ENCODE measurements at regions not wholly inside any gene's neighbourhood (a gene's known extent, or its start where the extent isn't known, plus 50 kb on each side); places are given as distances from the start of the nearest gene placed in this dataset.

GRCh38 chr11:31996159-31996881 is 94.6 kb upstream of the RCN1 start:
- WGBS, 10 experiments, result 53 to 96% (median 89%) methylated on average over 2 to 6 of the region's 7 CpGs; no CpG with 5 or more reads in 1 of the 10 experiments
- Histone ChIP-seq H3K4me1 (replicated peaks in 1 of 2) (peaks cover 0 to 15% of the 10 kb centered on the region in 2 donors), H3K27ac (no peak overlapping the region), H3K4me3 (no peak overlapping the region)
- peak in 1 of 8 experiments; percentile 42 for ATAC-seq (replicated peaks in 6 of 8)
- in situ Hi-C loops (cut with MboI; ENCODE audit: low pct_unique_long_range_greater_than_20kb in 2 of 9, low sequenced_read_pairs in 9 of 9, unreplicated experiment in 9 of 9), result loop anchor here in 1 of 9 experiments (25.0 kb wide), 1 partner anchor 759 kb away; no protein-coding TSS in a partner anchor

DNA sequence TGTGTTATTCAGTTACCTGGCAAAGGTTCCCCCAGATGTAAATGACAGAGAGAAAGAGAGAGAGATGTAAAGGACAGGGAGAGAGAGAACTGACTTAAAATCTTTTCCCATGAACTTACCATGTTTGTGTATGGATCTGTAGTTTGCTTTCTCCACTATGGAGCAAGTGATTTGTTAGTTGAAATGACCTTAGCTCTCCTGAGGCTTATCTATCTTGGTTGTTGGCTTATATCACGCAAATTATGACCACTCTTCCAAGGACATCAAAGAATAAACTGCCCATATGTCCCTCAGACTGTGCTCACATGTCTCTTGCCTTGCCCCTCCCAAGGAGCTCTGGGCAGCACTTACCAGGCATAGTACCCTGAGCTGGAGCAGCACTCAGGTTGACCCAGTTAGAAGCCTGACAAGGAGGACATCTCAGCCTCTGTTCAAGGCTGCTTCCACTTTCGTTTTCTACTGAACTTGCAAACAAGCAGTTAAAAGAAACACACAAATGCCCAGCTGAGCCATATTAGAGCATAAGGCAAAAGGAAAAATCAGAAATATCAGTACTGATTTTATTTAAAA is 95.3 kb upstream of the RCN1 start:
- Histone ChIP-seq H3K4me1 (replicated peaks in 1 of 2) (peaks cover 0 to 15% of the 10 kb centered on the region in 2 donors), H3K27ac (no peak overlapping the region), H3K4me3 (no peak overlapping the region)
- WGBS, 10 experiments, result 0 to 86% (median 52%) methylated on average over 1 to 2 of the region's 2 CpGs; no CpG with 5 or more reads in 2 of the 10 experiments
- ATAC-seq (replicated peaks in 6 of 8), result peak in 7 of 8 experiments; percentile 45 to 87 (median 64)
- in situ Hi-C loops (cut with MboI; ENCODE audit: low pct_unique_long_range_greater_than_20kb in 2 of 9, low sequenced_read_pairs in 9 of 9, unreplicated experiment in 9 of 9), result loop anchor here in 1 of 9 experiments (25.0 kb wide), 1 partner anchor 758 kb away; no protein-coding TSS in a partner anchor

DNA sequence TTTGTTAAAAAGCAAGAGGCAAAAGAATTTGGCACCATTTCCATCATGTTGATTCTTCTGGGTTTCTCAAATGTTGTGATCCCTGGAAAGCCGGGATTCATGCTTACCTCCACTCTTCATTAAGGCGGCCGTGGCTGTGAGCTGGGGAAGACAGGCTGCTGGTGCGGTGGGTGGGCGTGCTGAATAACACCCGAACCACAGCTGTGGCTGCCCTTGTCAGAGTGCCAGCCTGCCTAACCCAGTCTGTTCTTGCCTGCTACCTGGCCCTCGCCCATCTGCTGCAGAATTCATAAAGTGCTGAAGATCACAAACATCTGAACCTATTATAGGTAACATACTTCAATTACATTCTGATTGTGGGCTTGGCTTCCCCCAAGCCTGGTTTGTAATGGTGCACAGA is 95.8 kb upstream of the RCN1 start:
- no peak for ATAC-seq (replicated peaks in 6 of 8)
- Histone ChIP-seq H3K4me3 (no peak overlapping the region), H3K27ac (no peak overlapping the region), H3K4me1 (replicated peaks in 1 of 2) (peaks cover 0 to 15% of the 10 kb centered on the region in 2 donors)
- in situ Hi-C loops (cut with MboI; ENCODE audit: low pct_unique_long_range_greater_than_20kb in 2 of 9, low sequenced_read_pairs in 9 of 9, unreplicated experiment in 9 of 9), result loop anchor here in 1 of 9 experiments (25.0 kb wide), 1 partner anchor 758 kb away; no protein-coding TSS in a partner anchor
- 54 to 90% (median 88%) methylated on average over 4 to 5 of the region's 7 CpGs; no CpG with 5 or more reads in 7 of the 10 experiments for WGBS, 10 experiments

DNA sequence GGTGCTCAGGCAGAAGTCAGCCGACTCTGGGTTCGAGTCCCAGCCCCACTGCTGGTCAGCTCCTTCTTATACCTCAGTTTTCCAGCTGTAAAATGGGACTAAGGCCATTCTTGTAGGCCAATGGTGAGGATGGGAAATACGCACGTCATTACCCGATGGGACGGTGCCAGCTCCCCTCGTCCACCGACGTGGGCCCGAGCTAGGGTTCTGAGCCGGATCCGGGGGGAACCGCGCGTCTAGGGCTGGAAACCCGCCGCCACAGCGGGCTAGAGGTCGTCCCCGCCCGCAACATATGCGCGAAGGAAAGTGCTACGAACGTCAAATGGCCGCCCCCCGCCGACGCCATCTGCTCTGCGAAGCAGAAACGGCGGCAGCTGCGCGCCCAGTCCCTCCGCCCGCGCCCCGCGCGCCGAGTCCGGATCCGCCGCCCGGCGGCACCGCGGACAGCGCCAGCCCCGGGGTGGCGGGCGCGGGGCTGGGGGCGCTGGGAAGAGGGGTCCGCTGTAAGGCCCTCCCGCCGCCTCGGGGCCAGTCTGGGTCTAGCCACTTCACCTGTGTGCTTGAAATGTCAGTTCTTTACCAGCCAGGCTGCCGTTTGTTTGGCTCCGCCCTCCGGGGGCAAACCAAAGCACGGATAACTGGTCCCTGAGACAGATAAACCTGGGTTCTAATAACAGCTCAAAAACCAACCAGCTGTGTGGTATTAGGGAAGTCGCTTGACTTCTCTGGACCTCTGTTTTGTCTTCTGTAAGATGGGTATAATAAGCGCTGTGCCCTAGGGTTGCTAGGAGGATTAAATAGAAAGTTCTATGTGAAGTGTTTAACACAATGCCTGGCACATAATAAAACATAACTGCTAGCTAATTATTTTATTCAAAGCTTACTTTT is 103.5 kb upstream of the RCN1 start:
- peak in 4 of 8 experiments; percentile 6 to 61 (median 32) for ATAC-seq (replicated peaks in 6 of 8)
- H3K4me1 ChIP-seq (replicated peaks in 1 of 2), result peaks cover 0 to 10% of the 10 kb centered on the region in 2 donors
- H3K27ac ChIP-seq, result no peak overlapping the region
- H3K4me3 ChIP-seq, result peak overlapping the region; percentile 10 to 23 (median 22)
- in situ Hi-C loops (cut with MboI; ENCODE audit: low pct_unique_long_range_greater_than_20kb in 2 of 9, low sequenced_read_pairs in 9 of 9, unreplicated experiment in 9 of 9), result loop anchor here in 1 of 9 experiments (25.0 kb wide), 1 partner anchor 750 kb away; no protein-coding TSS in a partner anchor
- 29 to 100% (median 40%) methylated on average over 1 to 11 of the region's 64 CpGs; no CpG with 5 or more reads in 4 of the 10 experiments for WGBS, 10 experiments

GRCh38 chr11:31986201-31986889 is 104.5 kb upstream of the RCN1 start:
- Histone ChIP-seq H3K27ac (no peak overlapping the region), H3K4me3 (no peak overlapping the region), H3K4me1 (replicated peaks in 1 of 2) (peaks cover 0 to 10% of the 10 kb centered on the region in 2 donors)
- 10 to 90% (median 82%) methylated on average over 1 to 8 of the region's 10 CpGs for WGBS, 10 experiments
- in situ Hi-C loops (cut with MboI; ENCODE audit: low pct_unique_long_range_greater_than_20kb in 2 of 9, low sequenced_read_pairs in 9 of 9, unreplicated experiment in 9 of 9), result loop anchor here in 1 of 9 experiments (25.0 kb wide), 1 partner anchor 749 kb away; no protein-coding TSS in a partner anchor
- no peak for ATAC-seq (replicated peaks in 6 of 8)

DNA sequence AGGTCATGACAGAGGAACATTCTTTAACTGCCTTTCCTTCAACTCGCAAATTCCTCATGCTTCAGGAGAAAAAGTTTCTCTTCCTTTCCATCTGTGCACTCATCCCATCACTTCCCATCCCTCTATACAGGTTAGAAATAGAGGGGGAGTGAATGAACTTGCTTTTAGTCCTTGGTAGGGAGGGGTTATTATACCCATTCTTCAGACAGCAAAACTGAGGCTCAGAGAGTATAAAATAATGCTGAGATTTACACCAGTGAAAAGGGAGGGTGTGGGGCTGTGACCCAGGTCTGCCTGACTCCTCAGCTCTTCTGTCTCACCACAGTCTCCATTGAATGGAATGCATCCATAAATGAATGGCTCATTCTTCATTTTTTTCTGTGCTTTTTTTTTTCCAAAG is 109.4 kb upstream of the RCN1 start:
- Histone ChIP-seq H3K4me3 (no peak overlapping the region), H3K27ac (no peak overlapping the region), H3K4me1 (replicated peaks in 1 of 2) (peaks cover 0 to 10% of the 10 kb centered on the region in 2 donors)
- in situ Hi-C loops (cut with MboI; ENCODE audit: low pct_unique_long_range_greater_than_20kb in 2 of 9, low sequenced_read_pairs in 9 of 9, unreplicated experiment in 9 of 9), result loop anchor here in 1 of 9 experiments (25.0 kb wide), 1 partner anchor 744 kb away; no protein-coding TSS in a partner anchor
- WGBS, 10 experiments, result 60 to 100% (median 100%) methylated on average over 1 of the region's 1 CpG; no CpG with 5 or more reads in 3 of the 10 experiments
- no peak for ATAC-seq (replicated peaks in 6 of 8)

- H3K4me1 ChIP-seq (replicated peaks in 1 of 2), result peaks cover 20 to 33% of the 10 kb centered on the region in 2 donors
- ATAC-seq (replicated peaks in 6 of 8), result no peak
- H3K27ac ChIP-seq, result no peak overlapping the region
- 40 to 100% (median 82%) methylated on average over 3 to 4 of the region's 4 CpGs; no CpG with 5 or more reads in 4 of the 10 experiments for WGBS, 10 experiments
- in situ Hi-C loops (cut with MboI; ENCODE audit: low pct_unique_long_range_greater_than_20kb in 2 of 9, low sequenced_read_pairs in 9 of 9, unreplicated experiment in 9 of 9), result loop anchor here in 1 of 9 experiments (25.0 kb wide), 1 partner anchor 740 kb away; no protein-coding TSS in a partner anchor
- H3K4me3 ChIP-seq, result no peak overlapping the region
These were observed 113.5 kb upstream of the RCN1 start for GRCh38 chr11:31977343-31977742.

DNA sequence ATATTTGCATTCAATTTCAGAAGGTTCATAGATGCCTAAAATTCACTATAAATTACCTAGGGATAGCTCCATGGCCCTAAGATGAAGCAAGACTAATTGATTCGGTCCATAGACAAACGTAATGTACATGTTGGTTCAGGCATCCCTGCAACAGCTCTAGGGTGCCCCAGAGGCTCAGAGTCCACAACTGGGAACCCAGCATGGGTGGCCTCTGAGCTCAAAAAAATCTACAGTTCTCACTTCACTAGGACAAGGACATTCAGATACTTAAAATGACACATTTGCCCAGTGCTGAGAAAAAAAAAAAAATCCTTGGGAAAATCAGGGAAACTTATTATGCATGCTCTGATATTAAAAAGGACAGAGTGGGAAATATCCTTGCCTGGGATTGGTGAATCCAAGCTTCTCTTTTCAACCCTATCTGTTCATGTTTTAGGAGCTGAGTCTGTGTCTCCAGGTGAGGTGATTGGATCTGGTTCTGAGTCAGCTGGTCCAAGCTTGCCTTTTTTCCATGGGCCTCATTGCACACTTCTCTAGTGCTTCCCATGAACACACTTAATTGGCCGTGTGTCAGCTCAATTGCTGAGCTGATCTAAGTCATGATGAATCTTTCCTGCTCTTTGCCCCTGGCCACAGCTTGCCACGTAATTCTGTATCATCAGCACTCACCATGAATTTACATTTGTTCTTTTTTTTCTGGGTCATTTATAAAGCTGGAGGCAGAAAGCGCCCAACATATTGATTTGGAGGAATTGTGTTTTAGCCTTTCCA is 116.3 kb upstream of the RCN1 start:
- peaks cover 20 to 35% of the 10 kb centered on the region in 2 donors for H3K4me1 ChIP-seq (replicated peaks in 1 of 2)
- peak overlapping the region; percentile 2 to 69 for H3K27ac ChIP-seq
- H3K4me3 ChIP-seq, result no peak overlapping the region
- ATAC-seq (replicated peaks in 6 of 8), result peak in 7 of 8 experiments; percentile 89 to 99 (median 97)
- in situ Hi-C loops (cut with MboI; ENCODE audit: low pct_unique_long_range_greater_than_20kb in 2 of 9, low sequenced_read_pairs in 9 of 9, unreplicated experiment in 9 of 9), result loop anchor here in 2 of 9 experiments (25.0 kb wide), 2 partner anchors 487 to 737 kb away; no protein-coding TSS in a partner anchor
- WGBS, 10 experiments, result 0 to 100% (median 21%) methylated on average over 1 to 3 of the region's 5 CpGs; no CpG with 5 or more reads in 1 of the 10 experiments

DNA sequence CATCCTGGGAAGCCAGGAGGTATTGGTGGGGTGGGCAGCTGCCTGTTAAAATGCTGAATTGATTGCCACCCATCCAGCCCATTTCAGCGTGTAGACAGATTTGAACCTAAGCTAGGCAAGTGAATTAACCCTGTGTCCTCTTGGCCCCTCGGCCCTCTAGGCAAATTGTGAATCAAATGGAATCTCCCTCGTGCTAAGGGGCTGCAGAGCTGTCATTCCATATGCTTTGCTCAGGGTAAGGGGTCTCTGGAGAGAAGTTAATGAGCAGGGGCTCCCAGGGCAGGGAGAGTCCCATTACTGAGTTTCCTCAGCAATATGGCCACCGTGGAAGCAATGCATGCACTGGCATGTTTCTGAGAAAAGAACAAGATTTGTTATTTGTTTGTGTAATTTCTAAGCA is 117.7 kb upstream of the RCN1 start:
- WGBS, 10 experiments, result 42 to 79% (median 60%) methylated on average over 2 to 4 of the region's 4 CpGs; no CpG with 5 or more reads in 3 of the 10 experiments
- no peak overlapping the region for H3K27ac ChIP-seq
- in situ Hi-C loops (cut with MboI; ENCODE audit: low pct_unique_long_range_greater_than_20kb in 2 of 9, low sequenced_read_pairs in 9 of 9, unreplicated experiment in 9 of 9), result loop anchor here in 2 of 9 experiments (25.0 kb wide), 1 partner anchor 486 kb away; no protein-coding TSS in a partner anchor
- H3K4me1 ChIP-seq (replicated peaks in 1 of 2), result peaks cover 33 to 49% of the 10 kb centered on the region in 2 donors
- no peak overlapping the region for H3K4me3 ChIP-seq
- no peak for ATAC-seq (replicated peaks in 6 of 8)

DNA sequence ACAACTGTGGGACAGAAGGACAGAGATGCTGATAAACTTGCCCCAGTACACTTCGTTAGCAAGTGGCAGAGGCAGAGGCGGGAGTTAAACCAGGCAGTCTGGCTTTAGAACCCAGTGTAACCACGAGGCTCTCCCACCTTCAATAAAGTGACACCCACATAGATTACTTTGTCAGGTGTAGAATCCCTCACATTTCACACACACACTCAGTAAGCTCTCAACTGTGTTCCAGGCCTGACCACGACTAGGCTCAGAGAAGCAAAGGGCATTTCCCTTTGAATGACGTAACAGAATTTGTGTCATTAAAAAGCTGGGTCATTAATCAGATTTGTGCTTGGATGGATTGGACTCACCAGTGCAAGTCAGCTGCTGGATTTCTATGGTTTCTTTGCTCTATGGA is 118.3 kb upstream of the RCN1 start:
- Histone ChIP-seq H3K27ac (no peak overlapping the region), H3K4me3 (no peak overlapping the region), H3K4me1 (replicated peaks in 1 of 2) (peaks cover 35 to 54% of the 10 kb centered on the region in 2 donors)
- in situ Hi-C loops (cut with MboI; ENCODE audit: low pct_unique_long_range_greater_than_20kb in 2 of 9, low sequenced_read_pairs in 9 of 9, unreplicated experiment in 9 of 9), result loop anchor here in 2 of 9 experiments (25.0 kb wide), 1 partner anchor 485 kb away; no protein-coding TSS in a partner anchor
- ATAC-seq (replicated peaks in 6 of 8), result peak in 1 of 8 experiments; percentile 6
- 69 to 100% (median 80%) methylated on average over 1 to 5 of the region's 5 CpGs; no CpG with 5 or more reads in 4 of the 10 experiments for WGBS, 10 experiments

DNA sequence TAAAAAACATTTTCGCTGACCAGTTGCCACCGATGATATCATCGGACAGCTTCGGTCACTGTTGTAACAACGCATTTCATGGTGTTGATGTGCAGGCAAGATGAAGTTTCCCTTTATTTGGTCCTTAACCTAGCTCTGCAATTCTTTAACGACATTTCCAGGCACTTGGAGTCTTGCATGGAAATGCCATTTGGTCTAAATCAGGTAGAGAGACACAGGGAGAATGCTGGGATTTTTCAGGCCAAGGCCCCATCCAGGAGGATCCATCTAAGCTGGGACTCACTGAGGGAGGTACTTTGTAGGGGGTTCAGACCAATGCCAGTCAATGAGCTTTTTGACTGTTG is 121.5 kb upstream of the RCN1 start:
- H3K4me1 ChIP-seq (replicated peaks in 1 of 2), result peaks cover 39 to 48% of the 10 kb centered on the region in 2 donors
- peak overlapping the region in 1 of 2 donors; percentile 41 for H3K27ac ChIP-seq
- no peak overlapping the region for H3K4me3 ChIP-seq
- peak in 2 of 8 experiments; percentile 17 to 41 for ATAC-seq (replicated peaks in 6 of 8)
- in situ Hi-C loops (cut with MboI; ENCODE audit: low pct_unique_long_range_greater_than_20kb in 2 of 9, low sequenced_read_pairs in 9 of 9, unreplicated experiment in 9 of 9), result loop anchor here in 2 of 9 experiments (25.0 kb wide), 1 partner anchor 482 kb away; no protein-coding TSS in a partner anchor
- WGBS, 10 experiments, result 5 to 86% (median 70%) methylated on average over 1 to 6 of the region's 6 CpGs; no CpG with 5 or more reads in 3 of the 10 experiments

All from motor neuron (in vitro differentiated cells).